GM23338 (cell line): ENCODE measurements at regions not wholly inside any gene's neighbourhood (a gene's known extent, or its start where the extent isn't known, plus 50 kb on each side); places are given as distances from the start of the nearest gene placed in this dataset.
"Not testable (repeated sequence)": the region's sequence is repeated elsewhere in the genome, so short reads cannot be mapped to it uniquely, and the experiment has no call there.

Source experiments
- ATAC-seq: fragments of 200-7000 bp; cut with Tn5 transposase; 3 replicates; pipeline ENCODE4 v1.9.1; 2020
- DNase-seq: peaks from one replicate; pipeline ENCODE4 v3.0.0-alpha.2; 2015; ENCODE audit warnings: low spot score
- H2AFZ ChIP-seq: fragments of 200-600 bp; sonication (generic); 2 replicates; pipeline ENCODE4 v1.8.0; 2016; ENCODE audit warnings: antibody characterized with exemption, mild to moderate bottlenecking, moderate library complexity
- H3F3A ChIP-seq: fragments of 200-600 bp; sonication (generic); replicated peaks from 2 replicates; pipeline ENCODE4 v1.8.0; 2017; ENCODE audit warnings: antibody characterized with exemption, mixed run types, low read depth
- H3K27ac ChIP-seq: fragments of 200-600 bp; sonication (generic); 2 replicates; pipeline ENCODE4 v1.6.1; 2016; ENCODE audit warnings: low read depth
- H3K27me3 ChIP-seq: fragments of 200-600 bp; sonication (generic); 2 replicates; pipeline ENCODE4 v1.8.0; 2016; ENCODE audit warnings: mild to moderate bottlenecking, mixed run types, moderate library complexity; ENCODE audit not compliant: insufficient read depth
- H3K36me3 ChIP-seq: fragments of 200-600 bp; sonication (generic); 2 replicates; pipeline ENCODE4 v1.8.0; 2016; ENCODE audit warnings: mild to moderate bottlenecking; ENCODE audit not compliant: insufficient read depth
- H3K4me1 ChIP-seq: fragments of 200-600 bp; sonication (generic); 2 replicates; pipeline ENCODE4 v1.8.0; 2016; ENCODE audit warnings: mild to moderate bottlenecking, moderate library complexity; ENCODE audit not compliant: insufficient read depth
- H3K4me2 ChIP-seq: fragments of 200-600 bp; sonication (generic); 2 replicates; pipeline ENCODE4 v1.7.1; 2017; ENCODE audit warnings: mixed run types
- H3K4me3 ChIP-seq: fragments of 200-600 bp; sonication (generic); 2 replicates; pipeline ENCODE4 v1.6.1; 2016; ENCODE audit warnings: mixed run types
- H3K79me2 ChIP-seq: fragments of 200-600 bp; sonication (generic); replicated peaks from 2 replicates; pipeline ENCODE4 v1.8.0; 2017; ENCODE audit warnings: mild to moderate bottlenecking; ENCODE audit not compliant: insufficient read depth
- H3K9me2 ChIP-seq: fragments of 200-600 bp; sonication (generic); 2 replicates; pipeline ENCODE4 v1.8.0; 2017; ENCODE audit not compliant: insufficient read depth
- H4K20me1 ChIP-seq: fragments of 200-600 bp; sonication (generic); replicated peaks from 2 replicates; pipeline ENCODE4 v1.8.0; 2017; ENCODE audit warnings: mild to moderate bottlenecking; ENCODE audit not compliant: insufficient read depth
- H3K27ac Mint-ChIP-seq: 2 replicates; pipeline ENCODE4 v1.8.0; 2020; ENCODE audit warnings: inconsistent platforms, mild to moderate bottlenecking, moderate library complexity, mixed read lengths
- H3K27me3 Mint-ChIP-seq: 3 replicates; pipeline ENCODE4 v1.8.0; 2022; ENCODE audit warnings: low read depth, mild to moderate bottlenecking, moderate library complexity, mixed read lengths, inconsistent platforms; ENCODE audit not compliant: insufficient read depth, poor library complexity
- H3K36me3 Mint-ChIP-seq: 3 replicates; pipeline ENCODE4 v1.8.0; 2021; ENCODE audit warnings: low read depth, mild to moderate bottlenecking, inconsistent platforms, moderate library complexity, mixed read lengths
- H3K4me1 Mint-ChIP-seq: 3 replicates; pipeline ENCODE4 v1.8.0; 2020; ENCODE audit warnings: mild to moderate bottlenecking, inconsistent platforms, mixed read lengths
- H3K4me3 Mint-ChIP-seq: 3 replicates; pipeline ENCODE4 v1.8.0; 2021; ENCODE audit warnings: moderate library complexity, mild to moderate bottlenecking, inconsistent platforms, mixed read lengths
- H3K9me3 Mint-ChIP-seq: 3 replicates; pipeline ENCODE4 v1.8.0; 2020; ENCODE audit warnings: moderate library complexity, mild to moderate bottlenecking, inconsistent platforms, mixed read lengths
- CREB1 ChIP-seq: fragments of 250-450 bp; sonication (Bioruptor Pico); IDR thresholded peaks from 2 replicates; pipeline ENCODE4 v1.5.0; 2020; ENCODE audit warnings: low read depth, mild to moderate bottlenecking, moderate library complexity
- ETS1 ChIP-seq: IDR thresholded peaks from 2 replicates; pipeline ENCODE4 v1.6.1; 2016; ENCODE audit warnings: antibody characterized with exemption
- EZH2 ChIP-seq: fragments of 200-600 bp; sonication (generic); IDR thresholded peaks from one replicate; pipeline ENCODE4 v1.8.0; 2017; ENCODE audit warnings: antibody characterized with exemption, mild to moderate bottlenecking, low read depth; ENCODE audit not compliant: unreplicated experiment
- EZH2phosphoT487 ChIP-seq: fragments of 200-600 bp; sonication (generic); IDR thresholded peaks from one replicate; pipeline ENCODE4 v1.8.1; 2018; ENCODE audit warnings: antibody characterized with exemption; ENCODE audit not compliant: unreplicated experiment
- JUNB ChIP-seq: IDR thresholded peaks from one replicate; pipeline ENCODE4 v1.6.1; 2016; ENCODE audit warnings: antibody characterized with exemption; ENCODE audit not compliant: unreplicated experiment
- NANOG ChIP-seq: IDR thresholded peaks from 2 replicates; pipeline ENCODE4 v1.6.1; 2016; ENCODE audit warnings: antibody characterized with exemption, borderline replicate concordance
- POLR2AphosphoS5 ChIP-seq: IDR thresholded peaks from 2 replicates; pipeline ENCODE4 v1.6.1; 2016; ENCODE audit warnings: antibody characterized with exemption, low read depth
- STAT1 ChIP-seq: IDR thresholded peaks from one replicate; pipeline ENCODE4 v1.6.1; 2016; ENCODE audit warnings: antibody characterized with exemption; ENCODE audit not compliant: unreplicated experiment
- ZNF114 ChIP-seq: fragments of 250-450 bp; sonication (Bioruptor Pico); IDR thresholded peaks from 2 replicates; pipeline ENCODE4 v1.5.0; 2020; ENCODE audit warnings: mild to moderate bottlenecking, moderate library complexity
- ZNF331 ChIP-seq: fragments of 250-450 bp; sonication (Bioruptor Pico); IDR thresholded peaks from 2 replicates; pipeline ENCODE4 v1.5.0; 2020; ENCODE audit warnings: low read depth, mild to moderate bottlenecking, moderate library complexity
- TF ChIP-seq, protein P1 (sequence below): fragments of 250-450 bp; sonication (Bioruptor Pico); IDR thresholded peaks from 2 replicates; pipeline ENCODE4 v1.5.0; 2020; ENCODE audit warnings: mild to moderate bottlenecking, moderate library complexity
- TF ChIP-seq, protein P2 (sequence below), 2 experiments: fragments of 200-600 bp in 1 of 2; sonication (generic) in 1 of 2; conservative IDR thresholded peaks; 2 replicates each; pipeline versions ENCODE4 v1.5.1 to v1.6.1; 2016 to 2017; ENCODE audit warnings: antibody characterized with exemption in 2 of 2, low read depth in 2 of 2, mild to moderate bottlenecking in 2 of 2, moderate library complexity in 1 of 2

DNA sequence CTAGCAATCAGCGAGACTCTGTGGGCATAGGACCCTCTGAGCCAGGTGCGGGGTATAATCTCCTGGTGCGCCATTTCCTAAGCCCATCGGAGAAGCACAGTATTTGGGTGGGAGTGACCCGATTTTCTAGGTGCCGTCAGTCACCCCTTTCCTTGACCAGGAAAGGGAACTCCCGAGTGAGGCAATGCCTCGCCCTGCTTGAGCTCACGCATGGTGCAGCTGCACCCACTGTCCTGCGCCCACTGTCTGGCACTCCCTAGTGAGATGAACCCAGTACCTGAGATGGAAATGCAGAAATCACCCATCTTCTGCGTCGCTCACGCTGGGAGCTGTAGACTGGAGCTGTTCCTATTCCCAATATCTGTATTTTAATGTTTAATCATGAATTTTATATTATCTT lies 408.6 kb downstream of the TDRD3 start:
- H3K4me1 ChIP-seq, H3K27me3 ChIP-seq, H3K4me3 Mint-ChIP-seq, H3K4me1 Mint-ChIP-seq, ATAC-seq, H3K79me2 ChIP-seq, H3K36me3 ChIP-seq, H2AFZ ChIP-seq, DNase-seq, H3K9me2 ChIP-seq, H4K20me1 ChIP-seq, H3F3A ChIP-seq, H3K27ac Mint-ChIP-seq, H3K4me3 ChIP-seq, H3K27ac ChIP-seq, H3K27me3 Mint-ChIP-seq, H3K4me2 ChIP-seq: not testable (repeated sequence)
- peaks cover 12% of the 10 kb centered on the region for H3K36me3 Mint-ChIP-seq
- peaks cover 19% of the 10 kb centered on the region for H3K9me3 Mint-ChIP-seq

DNA sequence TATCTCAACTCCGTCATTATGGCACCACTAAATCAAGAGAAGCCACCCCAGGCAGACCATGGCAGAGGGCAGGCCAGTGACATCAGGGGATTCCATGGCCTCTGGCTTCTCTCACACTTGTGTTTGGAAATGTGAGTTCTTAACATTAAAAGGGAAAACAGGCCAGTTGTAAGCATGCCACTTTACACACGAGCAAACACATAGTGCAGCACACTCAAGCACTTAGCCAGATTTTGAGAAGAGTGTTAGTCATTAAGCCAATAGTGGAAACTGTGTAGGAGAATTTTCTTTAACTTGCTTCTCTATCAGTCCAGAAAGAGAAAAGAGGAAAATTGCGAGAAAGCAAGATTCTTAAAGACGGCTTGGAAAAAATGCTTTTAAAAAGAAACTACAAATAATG lies 401.5 kb downstream of the TDRD3 start:
- H3K36me3 Mint-ChIP-seq: no peaks in the 10 kb centered on the region
- Histone ChIP-seq H3K9me2 (no peaks in the 10 kb centered on the region), H3K4me2 (no peak overlapping the region), H2AFZ (peak overlapping the region; percentile 39; the same call in 1 of the 2 replicates), H4K20me1 (no peaks in the 10 kb centered on the region), H3K36me3 (no peaks in the 10 kb centered on the region), H3F3A (no peaks in the 10 kb centered on the region), H3K4me3 (no peak overlapping the region), H3K4me1 (no peaks in the 10 kb centered on the region), H3K27me3 (no peaks in the 10 kb centered on the region), H3K27ac (no peak overlapping the region), H3K79me2 (no peaks in the 10 kb centered on the region)
- no peak overlapping the region for H3K4me3 Mint-ChIP-seq
- no peak overlapping the region for H3K27ac Mint-ChIP-seq
- TF ChIP-seq EZH2phosphoT487 (no peak), STAT1 (no peak), ZNF114 (CRISPR knock-in tag) (no peak), CREB1 (CRISPR knock-in tag) (no peak), ZNF331 (CRISPR knock-in tag) (no peak), NANOG (no peak), POLR2AphosphoS5 (no peak), EZH2 (no peak), ETS1 (no peak), JUNB (no peak)
- TF ChIP-seq, protein P1, sequence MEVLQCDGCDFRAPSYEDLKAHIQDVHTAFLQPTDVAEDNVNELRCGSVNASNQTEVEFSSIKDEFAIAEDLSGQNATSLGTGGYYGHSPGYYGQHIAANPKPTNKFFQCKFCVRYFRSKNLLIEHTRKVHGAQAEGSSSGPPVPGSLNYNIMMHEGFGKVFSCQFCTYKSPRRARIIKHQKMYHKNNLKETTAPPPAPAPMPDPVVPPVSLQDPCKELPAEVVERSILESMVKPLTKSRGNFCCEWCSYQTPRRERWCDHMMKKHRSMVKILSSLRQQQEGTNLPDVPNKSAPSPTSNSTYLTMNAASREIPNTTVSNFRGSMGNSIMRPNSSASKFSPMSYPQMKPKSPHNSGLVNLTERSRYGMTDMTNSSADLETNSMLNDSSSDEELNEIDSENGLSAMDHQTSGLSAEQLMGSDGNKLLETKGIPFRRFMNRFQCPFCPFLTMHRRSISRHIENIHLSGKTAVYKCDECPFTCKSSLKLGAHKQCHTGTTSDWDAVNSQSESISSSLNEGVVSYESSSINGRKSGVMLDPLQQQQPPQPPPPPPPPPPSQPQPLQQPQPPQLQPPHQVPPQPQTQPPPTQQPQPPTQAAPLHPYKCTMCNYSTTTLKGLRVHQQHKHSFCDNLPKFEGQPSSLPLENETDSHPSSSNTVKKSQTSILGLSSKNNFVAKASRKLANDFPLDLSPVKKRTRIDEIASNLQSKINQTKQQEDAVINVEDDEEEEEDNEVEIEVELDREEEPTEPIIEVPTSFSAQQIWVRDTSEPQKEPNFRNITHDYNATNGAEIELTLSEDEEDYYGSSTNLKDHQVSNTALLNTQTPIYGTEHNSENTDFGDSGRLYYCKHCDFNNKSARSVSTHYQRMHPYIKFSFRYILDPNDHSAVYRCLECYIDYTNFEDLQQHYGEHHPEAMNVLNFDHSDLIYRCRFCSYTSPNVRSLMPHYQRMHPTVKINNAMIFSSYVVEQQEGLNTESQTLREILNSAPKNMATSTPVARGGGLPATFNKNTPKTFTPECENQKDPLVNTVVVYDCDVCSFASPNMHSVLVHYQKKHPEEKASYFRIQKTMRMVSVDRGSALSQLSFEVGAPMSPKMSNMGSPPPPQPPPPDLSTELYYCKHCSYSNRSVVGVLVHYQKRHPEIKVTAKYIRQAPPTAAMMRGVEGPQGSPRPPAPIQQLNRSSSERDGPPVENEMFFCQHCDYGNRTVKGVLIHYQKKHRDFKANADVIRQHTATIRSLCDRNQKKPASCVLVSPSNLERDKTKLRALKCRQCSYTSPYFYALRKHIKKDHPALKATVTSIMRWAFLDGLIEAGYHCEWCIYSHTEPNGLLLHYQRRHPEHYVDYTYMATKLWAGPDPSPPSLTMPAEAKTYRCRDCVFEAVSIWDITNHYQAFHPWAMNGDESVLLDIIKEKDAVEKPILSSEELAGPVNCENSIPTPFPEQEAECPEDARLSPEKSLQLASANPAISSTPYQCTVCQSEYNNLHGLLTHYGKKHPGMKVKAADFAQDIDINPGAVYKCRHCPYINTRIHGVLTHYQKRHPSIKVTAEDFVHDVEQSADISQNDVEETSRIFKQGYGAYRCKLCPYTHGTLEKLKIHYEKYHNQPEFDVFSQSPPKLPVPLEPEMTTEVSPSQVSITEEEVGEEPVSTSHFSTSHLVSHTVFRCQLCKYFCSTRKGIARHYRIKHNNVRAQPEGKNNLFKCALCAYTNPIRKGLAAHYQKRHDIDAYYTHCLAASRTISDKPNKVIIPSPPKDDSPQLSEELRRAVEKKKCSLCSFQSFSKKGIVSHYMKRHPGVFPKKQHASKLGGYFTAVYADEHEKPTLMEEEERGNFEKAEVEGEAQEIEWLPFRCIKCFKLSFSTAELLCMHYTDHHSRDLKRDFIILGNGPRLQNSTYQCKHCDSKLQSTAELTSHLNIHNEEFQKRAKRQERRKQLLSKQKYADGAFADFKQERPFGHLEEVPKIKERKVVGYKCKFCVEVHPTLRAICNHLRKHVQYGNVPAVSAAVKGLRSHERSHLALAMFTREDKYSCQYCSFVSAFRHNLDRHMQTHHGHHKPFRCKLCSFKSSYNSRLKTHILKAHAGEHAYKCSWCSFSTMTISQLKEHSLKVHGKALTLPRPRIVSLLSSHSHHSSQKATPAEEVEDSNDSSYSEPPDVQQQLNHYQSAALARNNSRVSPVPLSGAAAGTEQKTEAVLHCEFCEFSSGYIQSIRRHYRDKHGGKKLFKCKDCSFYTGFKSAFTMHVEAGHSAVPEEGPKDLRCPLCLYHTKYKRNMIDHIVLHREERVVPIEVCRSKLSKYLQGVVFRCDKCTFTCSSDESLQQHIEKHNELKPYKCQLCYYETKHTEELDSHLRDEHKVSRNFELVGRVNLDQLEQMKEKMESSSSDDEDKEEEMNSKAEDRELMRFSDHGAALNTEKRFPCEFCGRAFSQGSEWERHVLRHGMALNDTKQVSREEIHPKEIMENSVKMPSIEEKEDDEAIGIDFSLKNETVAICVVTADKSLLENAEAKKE (CRISPR knock-in tag): no peak
- TF ChIP-seq, protein P2, sequence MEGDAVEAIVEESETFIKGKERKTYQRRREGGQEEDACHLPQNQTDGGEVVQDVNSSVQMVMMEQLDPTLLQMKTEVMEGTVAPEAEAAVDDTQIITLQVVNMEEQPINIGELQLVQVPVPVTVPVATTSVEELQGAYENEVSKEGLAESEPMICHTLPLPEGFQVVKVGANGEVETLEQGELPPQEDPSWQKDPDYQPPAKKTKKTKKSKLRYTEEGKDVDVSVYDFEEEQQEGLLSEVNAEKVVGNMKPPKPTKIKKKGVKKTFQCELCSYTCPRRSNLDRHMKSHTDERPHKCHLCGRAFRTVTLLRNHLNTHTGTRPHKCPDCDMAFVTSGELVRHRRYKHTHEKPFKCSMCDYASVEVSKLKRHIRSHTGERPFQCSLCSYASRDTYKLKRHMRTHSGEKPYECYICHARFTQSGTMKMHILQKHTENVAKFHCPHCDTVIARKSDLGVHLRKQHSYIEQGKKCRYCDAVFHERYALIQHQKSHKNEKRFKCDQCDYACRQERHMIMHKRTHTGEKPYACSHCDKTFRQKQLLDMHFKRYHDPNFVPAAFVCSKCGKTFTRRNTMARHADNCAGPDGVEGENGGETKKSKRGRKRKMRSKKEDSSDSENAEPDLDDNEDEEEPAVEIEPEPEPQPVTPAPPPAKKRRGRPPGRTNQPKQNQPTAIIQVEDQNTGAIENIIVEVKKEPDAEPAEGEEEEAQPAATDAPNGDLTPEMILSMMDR (conservative IDR thresholded peaks at IDR 0.05; ENCODE audit: low read depth in 2 of 2): no peak
- H3K4me1 Mint-ChIP-seq: no peaks in the 10 kb centered on the region
- ATAC-seq (no peak), DNase-seq (no peak)
- H3K27me3 Mint-ChIP-seq: no peaks in the 10 kb centered on the region
- 0 out of 3 replicates have a peak, but pooled peaks cover 3% of the 10 kb centered on the region for H3K9me3 Mint-ChIP-seq
